ENCODE measurements at regions not wholly inside any gene's neighbourhood (a gene's known extent, or its start where the extent isn't known, plus 50 kb on each side); places are given as distances from the start of the nearest gene placed in this dataset.

DNA sequence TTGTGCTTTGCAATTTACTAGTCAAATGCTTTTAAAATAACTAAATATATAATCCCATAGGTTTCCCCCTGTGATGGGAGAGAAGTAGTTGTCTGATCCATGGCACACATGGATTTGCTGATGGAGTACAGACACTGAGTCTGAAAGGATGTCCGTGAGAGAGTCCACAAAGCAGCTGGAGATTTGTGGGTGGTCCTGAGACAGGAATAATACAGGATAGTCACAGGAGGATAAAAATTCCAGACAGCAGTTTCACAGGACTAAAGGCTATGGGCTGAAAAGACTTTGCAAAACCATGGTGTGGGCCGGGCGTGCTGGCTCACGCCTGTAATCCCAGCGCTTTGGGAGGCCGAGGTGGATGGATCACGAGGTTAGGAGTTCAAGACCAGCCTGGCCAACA, 58.7 kb upstream of the ZFR start:
- TF ChIP-seq, protein P1, sequence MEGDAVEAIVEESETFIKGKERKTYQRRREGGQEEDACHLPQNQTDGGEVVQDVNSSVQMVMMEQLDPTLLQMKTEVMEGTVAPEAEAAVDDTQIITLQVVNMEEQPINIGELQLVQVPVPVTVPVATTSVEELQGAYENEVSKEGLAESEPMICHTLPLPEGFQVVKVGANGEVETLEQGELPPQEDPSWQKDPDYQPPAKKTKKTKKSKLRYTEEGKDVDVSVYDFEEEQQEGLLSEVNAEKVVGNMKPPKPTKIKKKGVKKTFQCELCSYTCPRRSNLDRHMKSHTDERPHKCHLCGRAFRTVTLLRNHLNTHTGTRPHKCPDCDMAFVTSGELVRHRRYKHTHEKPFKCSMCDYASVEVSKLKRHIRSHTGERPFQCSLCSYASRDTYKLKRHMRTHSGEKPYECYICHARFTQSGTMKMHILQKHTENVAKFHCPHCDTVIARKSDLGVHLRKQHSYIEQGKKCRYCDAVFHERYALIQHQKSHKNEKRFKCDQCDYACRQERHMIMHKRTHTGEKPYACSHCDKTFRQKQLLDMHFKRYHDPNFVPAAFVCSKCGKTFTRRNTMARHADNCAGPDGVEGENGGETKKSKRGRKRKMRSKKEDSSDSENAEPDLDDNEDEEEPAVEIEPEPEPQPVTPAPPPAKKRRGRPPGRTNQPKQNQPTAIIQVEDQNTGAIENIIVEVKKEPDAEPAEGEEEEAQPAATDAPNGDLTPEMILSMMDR (IDR thresholded peaks at IDR 0.05) = no peak
- TF ChIP-seq POLR2A (IDR thresholded peaks at IDR 0.05; ENCODE audit: low read length) (no peak), CBX8 (IDR thresholded peaks at IDR 0.05) (no peak), BHLHE40 (IDR thresholded peaks at IDR 0.05; ENCODE audit: low read depth, low read length) (no peak), RAD21 (conservative IDR thresholded peaks at IDR 0.05 in 1 of 2, IDR thresholded peaks at IDR 0.05 in 1 of 2) (no peak)
- TF ChIP-seq, protein P2, sequence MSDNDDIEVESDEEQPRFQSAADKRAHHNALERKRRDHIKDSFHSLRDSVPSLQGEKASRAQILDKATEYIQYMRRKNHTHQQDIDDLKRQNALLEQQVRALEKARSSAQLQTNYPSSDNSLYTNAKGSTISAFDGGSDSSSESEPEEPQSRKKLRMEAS (IDR thresholded peaks at IDR 0.05) = no peak
- TF ChIP-seq, protein P3, sequence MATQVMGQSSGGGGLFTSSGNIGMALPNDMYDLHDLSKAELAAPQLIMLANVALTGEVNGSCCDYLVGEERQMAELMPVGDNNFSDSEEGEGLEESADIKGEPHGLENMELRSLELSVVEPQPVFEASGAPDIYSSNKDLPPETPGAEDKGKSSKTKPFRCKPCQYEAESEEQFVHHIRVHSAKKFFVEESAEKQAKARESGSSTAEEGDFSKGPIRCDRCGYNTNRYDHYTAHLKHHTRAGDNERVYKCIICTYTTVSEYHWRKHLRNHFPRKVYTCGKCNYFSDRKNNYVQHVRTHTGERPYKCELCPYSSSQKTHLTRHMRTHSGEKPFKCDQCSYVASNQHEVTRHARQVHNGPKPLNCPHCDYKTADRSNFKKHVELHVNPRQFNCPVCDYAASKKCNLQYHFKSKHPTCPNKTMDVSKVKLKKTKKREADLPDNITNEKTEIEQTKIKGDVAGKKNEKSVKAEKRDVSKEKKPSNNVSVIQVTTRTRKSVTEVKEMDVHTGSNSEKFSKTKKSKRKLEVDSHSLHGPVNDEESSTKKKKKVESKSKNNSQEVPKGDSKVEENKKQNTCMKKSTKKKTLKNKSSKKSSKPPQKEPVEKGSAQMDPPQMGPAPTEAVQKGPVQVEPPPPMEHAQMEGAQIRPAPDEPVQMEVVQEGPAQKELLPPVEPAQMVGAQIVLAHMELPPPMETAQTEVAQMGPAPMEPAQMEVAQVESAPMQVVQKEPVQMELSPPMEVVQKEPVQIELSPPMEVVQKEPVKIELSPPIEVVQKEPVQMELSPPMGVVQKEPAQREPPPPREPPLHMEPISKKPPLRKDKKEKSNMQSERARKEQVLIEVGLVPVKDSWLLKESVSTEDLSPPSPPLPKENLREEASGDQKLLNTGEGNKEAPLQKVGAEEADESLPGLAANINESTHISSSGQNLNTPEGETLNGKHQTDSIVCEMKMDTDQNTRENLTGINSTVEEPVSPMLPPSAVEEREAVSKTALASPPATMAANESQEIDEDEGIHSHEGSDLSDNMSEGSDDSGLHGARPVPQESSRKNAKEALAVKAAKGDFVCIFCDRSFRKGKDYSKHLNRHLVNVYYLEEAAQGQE (IDR thresholded peaks at IDR 0.05) = no peak

Measured in A549 (cell line).